GM12875 (cell line): ENCODE measurements at regions not wholly inside any gene's neighbourhood (a gene's known extent, or its start where the extent isn't known, plus 50 kb on each side); places are given as distances from the start of the nearest gene placed in this dataset.

Experiments used
- H3K4me3 ChIP-seq: one replicate; pipeline ENCODE4 v1.5.1; 2011; ENCODE audit warnings: low read depth, low read length, control low read depth
- TF ChIP-seq, protein P1 (sequence below): IDR thresholded peaks from 2 replicates; pipeline ENCODE4 v1.5.1; 2011; ENCODE audit warnings: low read depth, mild to moderate bottlenecking, control low read depth, inconsistent platforms, low read length, moderate library complexity, borderline replicate concordance; ENCODE audit not compliant: insufficient read depth

DNA sequence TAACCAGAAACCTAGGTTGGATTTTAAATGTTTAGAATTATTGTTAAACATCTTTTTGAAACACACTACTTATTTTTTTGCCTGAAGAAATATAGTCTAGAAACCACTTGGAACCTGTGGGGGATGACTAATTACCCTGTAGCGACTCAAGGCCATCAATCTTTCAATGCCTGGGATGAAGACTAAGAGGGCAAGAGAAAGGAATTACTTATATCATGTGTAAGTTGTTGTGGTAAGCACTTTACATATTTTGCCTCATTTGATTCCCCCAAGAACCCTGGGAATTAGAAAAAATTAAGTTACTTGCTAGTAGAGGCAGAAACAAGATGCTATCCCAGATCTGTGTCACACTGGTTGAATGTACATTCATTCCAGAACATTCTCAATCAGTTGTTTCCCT is 170.9 kb upstream of the GRIA3 start:
- no peak overlapping the region for H3K4me3 ChIP-seq
- TF ChIP-seq, protein P1, sequence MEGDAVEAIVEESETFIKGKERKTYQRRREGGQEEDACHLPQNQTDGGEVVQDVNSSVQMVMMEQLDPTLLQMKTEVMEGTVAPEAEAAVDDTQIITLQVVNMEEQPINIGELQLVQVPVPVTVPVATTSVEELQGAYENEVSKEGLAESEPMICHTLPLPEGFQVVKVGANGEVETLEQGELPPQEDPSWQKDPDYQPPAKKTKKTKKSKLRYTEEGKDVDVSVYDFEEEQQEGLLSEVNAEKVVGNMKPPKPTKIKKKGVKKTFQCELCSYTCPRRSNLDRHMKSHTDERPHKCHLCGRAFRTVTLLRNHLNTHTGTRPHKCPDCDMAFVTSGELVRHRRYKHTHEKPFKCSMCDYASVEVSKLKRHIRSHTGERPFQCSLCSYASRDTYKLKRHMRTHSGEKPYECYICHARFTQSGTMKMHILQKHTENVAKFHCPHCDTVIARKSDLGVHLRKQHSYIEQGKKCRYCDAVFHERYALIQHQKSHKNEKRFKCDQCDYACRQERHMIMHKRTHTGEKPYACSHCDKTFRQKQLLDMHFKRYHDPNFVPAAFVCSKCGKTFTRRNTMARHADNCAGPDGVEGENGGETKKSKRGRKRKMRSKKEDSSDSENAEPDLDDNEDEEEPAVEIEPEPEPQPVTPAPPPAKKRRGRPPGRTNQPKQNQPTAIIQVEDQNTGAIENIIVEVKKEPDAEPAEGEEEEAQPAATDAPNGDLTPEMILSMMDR, result no peak

DNA sequence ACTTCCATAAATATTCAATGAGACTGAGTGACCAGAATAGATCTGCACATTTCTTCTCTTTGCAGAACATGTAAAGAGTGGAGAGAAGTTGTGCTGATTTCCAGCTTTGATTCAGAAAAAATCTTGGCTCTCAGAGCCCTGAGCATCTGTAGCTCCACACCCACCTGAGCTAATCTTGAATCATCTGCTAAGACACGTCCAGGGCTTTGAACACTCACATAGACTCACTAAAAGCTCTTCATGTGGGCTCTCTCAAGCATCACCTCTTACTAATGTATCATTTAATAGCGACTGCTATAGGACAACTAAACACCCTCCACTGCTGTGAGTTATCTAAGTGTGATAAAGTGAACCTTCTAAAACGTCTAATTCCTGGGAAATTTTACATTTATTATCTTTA is 147.7 kb upstream of the GRIA3 start:
- H3K4me3 ChIP-seq, result no peak overlapping the region

DNA sequence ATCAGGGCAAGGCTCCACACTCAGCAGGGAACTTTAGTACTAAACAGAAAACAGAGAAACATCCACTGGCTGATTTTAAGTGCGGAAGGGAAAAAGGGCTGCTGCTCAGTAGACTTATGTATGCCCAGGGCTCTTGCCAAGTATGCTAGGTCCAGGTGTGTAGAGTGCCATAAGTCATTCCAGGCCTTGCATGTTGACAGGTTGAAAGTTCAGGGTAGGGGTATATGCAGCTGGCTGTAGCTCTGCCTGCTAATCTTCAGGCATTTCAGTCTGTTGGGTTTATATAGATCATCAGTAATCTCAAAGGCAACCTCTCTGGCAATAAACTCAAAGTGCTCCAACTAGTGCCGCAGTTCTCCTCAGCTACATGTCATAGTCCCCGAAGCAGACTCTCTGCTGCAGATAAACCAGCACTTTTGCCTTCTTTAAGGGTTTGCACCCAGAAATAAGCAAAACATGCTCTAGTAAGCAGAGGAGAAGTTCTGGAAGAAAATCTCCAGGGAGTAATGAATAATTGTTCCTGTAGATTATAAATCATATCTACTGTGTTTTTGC is 134.9 kb upstream of the GRIA3 start:
- no peak overlapping the region for H3K4me3 ChIP-seq
- TF ChIP-seq, protein P1, result no peak

More for the DNA sequence above, 147.7 kb upstream of the GRIA3 start:
- TF ChIP-seq, protein P1, result no peak

DNA sequence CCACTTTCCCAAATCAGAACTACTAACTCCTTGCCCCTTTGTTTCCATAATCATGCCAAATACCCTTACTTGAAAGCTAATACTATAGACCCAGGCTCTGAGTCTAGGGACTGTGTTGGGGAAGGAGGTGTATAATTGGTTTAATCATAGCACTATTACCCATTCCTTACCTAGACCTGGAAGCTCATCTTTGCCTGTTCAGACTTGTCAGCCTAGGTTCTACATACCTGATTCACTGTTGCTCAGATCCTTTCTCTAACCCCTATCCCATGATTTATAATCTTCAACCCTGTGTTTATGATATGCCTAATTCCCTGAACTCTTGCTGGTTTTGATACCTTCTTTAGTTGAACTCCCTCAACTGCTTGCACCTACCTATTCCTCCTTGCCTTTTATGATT is 123.1 kb upstream of the GRIA3 start:
- TF ChIP-seq, protein P1, result no peak
- no peak overlapping the region for H3K4me3 ChIP-seq

DNA sequence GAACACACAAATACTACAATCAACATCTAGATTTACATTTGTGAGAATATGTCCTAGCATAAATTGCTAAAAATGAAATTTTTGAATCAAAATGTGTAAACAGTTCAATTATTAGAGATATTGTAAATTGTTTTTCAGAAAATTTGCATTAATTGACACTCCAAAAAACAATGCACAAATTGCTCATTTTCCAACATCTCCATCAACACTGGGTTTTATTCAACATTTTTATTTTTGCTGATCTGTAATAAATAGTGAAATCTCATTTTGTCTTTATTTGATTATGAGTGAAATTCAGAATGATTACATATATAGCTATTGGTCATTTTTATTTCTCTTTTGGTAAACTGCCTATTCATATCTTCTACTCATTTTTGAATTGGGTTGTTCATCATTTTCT is 120.0 kb upstream of the GRIA3 start:
- no peak overlapping the region for H3K4me3 ChIP-seq
- TF ChIP-seq, protein P1, result no peak

DNA sequence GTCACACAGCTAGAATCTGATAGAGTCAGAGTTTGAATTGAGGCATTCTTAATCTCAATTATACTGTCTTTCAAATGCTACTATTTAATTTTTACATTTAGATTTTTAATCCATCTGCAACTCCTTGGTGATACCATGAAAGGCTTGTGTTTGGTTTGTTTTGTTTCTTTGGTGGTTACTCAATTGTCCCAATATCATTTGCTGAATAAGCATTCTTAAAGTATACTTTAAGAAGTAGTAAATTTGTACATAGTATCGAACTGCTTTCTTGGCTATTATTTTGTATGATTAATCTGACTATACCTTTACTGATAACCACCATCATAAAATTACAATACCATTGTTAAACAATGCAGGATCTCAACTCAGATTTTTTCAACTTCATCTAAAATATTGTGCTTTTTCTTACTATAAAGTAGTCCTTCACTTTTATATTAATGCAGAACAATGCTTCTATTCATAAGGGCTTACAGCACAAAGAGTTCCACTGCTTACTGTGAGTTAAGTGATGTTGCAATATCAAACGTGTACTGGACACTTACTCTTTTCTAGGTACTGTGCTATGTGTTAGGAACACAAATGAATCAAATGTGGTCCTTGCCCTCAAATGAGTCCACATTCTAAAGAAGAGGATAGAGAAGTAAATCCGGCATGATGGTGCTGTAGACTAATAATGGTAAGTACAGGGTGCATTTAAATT is 111.2 kb upstream of the GRIA3 start:
- H3K4me3 ChIP-seq, result no peak overlapping the region
- TF ChIP-seq, protein P1, result no peak

DNA sequence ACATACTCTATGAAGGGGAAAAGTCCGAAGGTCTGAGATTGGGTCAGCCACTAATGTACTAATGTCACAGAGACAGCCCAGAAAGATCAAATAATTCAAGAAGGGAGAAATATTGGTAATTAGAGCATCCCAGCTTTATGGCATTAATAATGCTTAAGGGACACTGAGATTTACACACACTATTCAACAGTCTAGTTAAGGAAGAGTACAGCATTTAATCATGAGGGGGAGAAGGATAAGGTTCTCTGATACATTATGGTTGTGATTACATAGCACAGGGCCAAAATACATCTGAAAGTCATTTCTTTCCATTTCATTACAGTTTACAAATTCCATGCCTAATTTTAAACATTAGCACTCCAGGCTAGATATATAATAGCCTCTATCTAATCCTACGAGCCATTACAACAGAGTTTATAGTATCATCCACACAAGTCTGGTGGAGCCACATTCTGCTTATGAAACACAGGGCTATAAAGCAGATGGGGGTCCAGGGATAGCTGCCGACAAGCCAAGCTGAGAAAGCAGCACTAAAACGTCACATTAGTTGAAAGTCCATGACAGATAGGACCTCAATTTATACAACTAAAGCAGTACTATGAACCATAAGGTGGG is 108.0 kb upstream of the GRIA3 start:
- TF ChIP-seq, protein P1, result no peak
- no peak overlapping the region for H3K4me3 ChIP-seq
